ENCODE measurements at regions not wholly inside any gene's neighbourhood (a gene's known extent, or its start where the extent isn't known, plus 50 kb on each side); places are given as distances from the start of the nearest gene placed in this dataset.

DNA sequence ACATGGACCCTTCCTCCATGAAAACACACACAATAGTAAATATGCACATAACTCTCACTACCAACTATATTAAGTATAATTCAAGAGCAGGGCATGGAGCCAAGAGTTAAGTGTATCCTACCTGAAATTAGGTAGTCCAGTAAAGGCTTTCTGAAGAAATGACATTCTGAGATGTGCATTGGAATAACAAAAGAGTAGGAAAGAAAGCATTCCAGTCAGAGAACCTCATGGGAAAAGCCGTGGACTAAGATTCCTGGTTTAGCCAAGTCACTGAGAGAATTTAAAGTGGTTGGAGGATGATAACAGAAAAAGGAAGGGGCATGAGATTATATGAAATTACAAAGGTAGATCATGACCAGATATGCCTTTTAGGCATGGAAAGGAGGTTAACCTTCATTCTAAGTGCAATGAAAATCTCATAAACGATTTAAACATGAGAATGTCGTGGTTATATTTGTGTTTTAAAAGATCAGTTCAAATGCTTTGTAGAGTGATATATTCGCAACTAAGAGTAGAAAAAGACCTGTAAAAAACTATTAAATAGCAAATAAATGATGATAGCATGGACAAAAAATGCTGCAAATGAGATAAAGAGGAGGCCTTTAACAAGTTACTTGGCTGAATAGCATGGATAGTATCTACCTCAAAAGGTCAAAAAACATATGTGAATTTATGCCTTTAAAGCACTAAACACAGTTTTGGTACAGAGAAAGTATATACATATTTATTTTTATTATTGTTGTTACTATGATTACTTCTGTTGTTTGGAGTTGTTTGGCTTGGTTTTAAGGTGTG, 767.4 kb upstream of the GHITM start:
- no peak for TF ChIP-seq POLR2A (IDR thresholded peaks at IDR 0.05)
- TF ChIP-seq, protein P1, sequence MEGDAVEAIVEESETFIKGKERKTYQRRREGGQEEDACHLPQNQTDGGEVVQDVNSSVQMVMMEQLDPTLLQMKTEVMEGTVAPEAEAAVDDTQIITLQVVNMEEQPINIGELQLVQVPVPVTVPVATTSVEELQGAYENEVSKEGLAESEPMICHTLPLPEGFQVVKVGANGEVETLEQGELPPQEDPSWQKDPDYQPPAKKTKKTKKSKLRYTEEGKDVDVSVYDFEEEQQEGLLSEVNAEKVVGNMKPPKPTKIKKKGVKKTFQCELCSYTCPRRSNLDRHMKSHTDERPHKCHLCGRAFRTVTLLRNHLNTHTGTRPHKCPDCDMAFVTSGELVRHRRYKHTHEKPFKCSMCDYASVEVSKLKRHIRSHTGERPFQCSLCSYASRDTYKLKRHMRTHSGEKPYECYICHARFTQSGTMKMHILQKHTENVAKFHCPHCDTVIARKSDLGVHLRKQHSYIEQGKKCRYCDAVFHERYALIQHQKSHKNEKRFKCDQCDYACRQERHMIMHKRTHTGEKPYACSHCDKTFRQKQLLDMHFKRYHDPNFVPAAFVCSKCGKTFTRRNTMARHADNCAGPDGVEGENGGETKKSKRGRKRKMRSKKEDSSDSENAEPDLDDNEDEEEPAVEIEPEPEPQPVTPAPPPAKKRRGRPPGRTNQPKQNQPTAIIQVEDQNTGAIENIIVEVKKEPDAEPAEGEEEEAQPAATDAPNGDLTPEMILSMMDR (IDR thresholded peaks at IDR 0.05), result no peak
